ENCODE measurements at regions not wholly inside any gene's neighbourhood (a gene's known extent, or its start where the extent isn't known, plus 50 kb on each side); places are given as distances from the start of the nearest gene placed in this dataset.
A peak's percentile ranks its signal among the peaks of the same experiment; 100 is the strongest.
"Not testable (repeated sequence)": the region's sequence is repeated elsewhere in the genome, so short reads cannot be mapped to it uniquely, and the experiment has no call there.

DNA sequence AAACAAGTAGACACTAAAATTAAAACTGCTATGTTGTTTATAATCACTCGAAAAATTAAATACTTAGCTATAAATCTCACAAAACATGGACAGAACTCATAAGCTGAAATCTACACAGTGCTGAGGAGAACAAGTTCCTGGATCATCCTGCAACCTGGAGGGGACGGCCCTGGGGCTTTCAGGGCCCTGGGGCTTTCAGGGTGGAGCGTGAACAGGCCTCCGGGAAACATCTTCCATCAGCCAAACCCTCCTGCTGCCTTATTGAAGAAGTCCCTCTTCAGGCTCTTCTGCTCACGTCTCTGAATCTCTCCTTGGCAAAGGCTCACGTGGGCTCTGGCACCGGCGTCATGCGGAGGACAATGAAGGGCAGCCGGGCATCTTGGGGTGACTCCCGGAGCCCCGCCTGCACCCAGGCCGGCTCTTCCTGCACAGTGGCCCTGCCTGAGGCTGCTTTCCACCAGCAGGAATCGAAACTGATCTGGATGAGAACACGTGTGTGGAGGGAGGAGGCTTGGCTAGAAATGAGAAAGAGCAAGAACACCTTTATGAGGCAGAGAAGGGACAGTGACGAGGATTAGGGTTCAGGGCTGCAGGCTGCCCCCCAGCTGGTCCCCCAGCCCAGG, 127.3 kb downstream of the CDRT15L2 start:
- H3K9ac ChIP-seq (ENCODE audit: low read length) = no peak overlapping the region
- no peaks in the 10 kb centered on the region for H3K9me3 ChIP-seq (ENCODE audit: control insufficient read depth, low read length)
- no peaks in the 10 kb centered on the region for H3K27me3 ChIP-seq (replicated peaks; ENCODE audit: control insufficient read depth, insufficient read depth, low read length)
- no peaks in the 10 kb centered on the region for H3K4me1 ChIP-seq (ENCODE audit: control insufficient read depth, insufficient read depth, low read length)
- H3K4me3 ChIP-seq (ENCODE audit: low read length) = no peak overlapping the region
- no peaks in the 10 kb centered on the region for H3K36me3 ChIP-seq (ENCODE audit: control insufficient read depth, insufficient read depth, low read length, severe bottlenecking)
- DNase-seq (ENCODE audit: low read depth) = no peak

DNA sequence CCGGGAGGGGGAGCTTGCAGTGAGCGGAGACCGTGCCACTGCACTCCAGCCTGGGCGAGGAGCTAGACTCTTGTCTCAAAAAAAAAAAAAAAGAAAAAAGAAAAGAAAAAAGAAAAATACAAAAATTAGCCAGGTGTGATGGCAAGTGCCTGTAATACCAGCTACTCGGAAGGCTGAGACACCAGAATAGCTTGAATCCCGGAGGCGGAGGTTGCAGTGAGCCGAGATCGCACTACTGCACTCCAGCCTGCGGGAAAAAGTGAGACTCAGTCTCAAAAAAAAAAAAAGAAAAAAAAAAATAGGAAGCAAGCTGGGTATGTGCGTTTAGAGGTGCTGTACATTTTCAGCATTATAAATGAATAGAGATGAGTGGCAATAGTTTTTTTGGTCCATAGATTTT, 129.3 kb downstream of the CDRT15L2 start:
- not testable (repeated sequence) for H3K36me3 ChIP-seq (ENCODE audit: control insufficient read depth, insufficient read depth, low read length, severe bottlenecking); H3K4me3 ChIP-seq (ENCODE audit: low read length); H3K9ac ChIP-seq (ENCODE audit: low read length); H3K4me1 ChIP-seq (ENCODE audit: control insufficient read depth, insufficient read depth, low read length); DNase-seq (ENCODE audit: low read depth); H3K27me3 ChIP-seq (replicated peaks; ENCODE audit: control insufficient read depth, insufficient read depth, low read length); H3K9me3 ChIP-seq (ENCODE audit: control insufficient read depth, low read length)

- not testable (repeated sequence) for DNase-seq (ENCODE audit: low read depth); H3K4me1 ChIP-seq (ENCODE audit: control insufficient read depth, insufficient read depth, low read length); H3K9ac ChIP-seq (ENCODE audit: low read length); H3K4me3 ChIP-seq (ENCODE audit: low read length); H3K9me3 ChIP-seq (ENCODE audit: control insufficient read depth, low read length); H3K27me3 ChIP-seq (replicated peaks; ENCODE audit: control insufficient read depth, insufficient read depth, low read length); H3K36me3 ChIP-seq (ENCODE audit: control insufficient read depth, insufficient read depth, low read length, severe bottlenecking)
Measured at GRCh38 chr17:20716481-20716880, 137.0 kb downstream of the CDRT15L2 start.

DNA sequence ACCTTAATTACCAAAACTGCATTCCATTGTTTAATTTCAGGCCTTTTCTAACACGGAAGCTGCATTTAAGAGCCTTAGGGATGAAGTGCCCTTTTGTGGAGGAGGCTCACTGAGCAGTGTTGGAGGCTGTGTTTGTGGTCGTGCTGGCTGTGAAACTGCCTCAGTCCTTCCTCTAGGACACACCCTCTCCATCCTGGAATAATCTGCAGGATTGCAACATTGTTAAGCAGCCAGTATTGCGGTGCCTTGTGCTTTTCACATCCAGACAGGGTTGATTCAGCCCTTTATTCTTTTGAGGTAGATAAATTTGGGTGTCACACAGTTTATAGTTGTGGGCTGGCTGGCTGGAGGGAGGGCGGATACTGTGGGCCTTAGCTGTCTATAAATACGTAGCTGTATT, 141.6 kb downstream of the CDRT15L2 start:
- Histone ChIP-seq H3K4me3 (ENCODE audit: low read length) (no peak overlapping the region), H3K9ac (ENCODE audit: low read length) (no peak overlapping the region), H3K27me3 (replicated peaks; ENCODE audit: control insufficient read depth, insufficient read depth, low read length) (no peaks in the 10 kb centered on the region), H3K36me3 (ENCODE audit: control insufficient read depth, insufficient read depth, low read length, severe bottlenecking) (no peaks in the 10 kb centered on the region), H3K4me1 (ENCODE audit: control insufficient read depth, insufficient read depth, low read length) (no peaks in the 10 kb centered on the region), H3K9me3 (ENCODE audit: control insufficient read depth, low read length) (peaks cover 4% of the 10 kb centered on the region)
- DNase-seq (ENCODE audit: low read depth) = peak; percentile 5

DNA sequence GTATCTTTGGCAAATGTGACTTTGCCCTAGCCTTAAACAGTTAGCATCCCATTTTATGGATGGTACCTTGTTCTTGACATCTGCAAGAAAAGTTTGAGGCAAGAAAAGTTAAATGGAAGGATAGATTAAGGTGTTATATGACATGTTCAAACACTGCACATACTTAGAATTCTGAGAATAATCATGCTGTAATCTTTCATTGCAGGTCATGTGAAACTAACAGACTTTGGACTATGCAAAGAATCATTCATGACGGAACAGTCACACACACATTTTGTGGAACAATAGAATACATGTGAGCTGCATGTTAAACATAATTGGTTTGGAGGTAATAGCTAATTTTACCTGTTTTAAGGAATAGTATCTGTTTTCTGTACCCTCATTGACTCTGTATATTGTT, 144.9 kb downstream of the CDRT15L2 start:
- DNase-seq (ENCODE audit: low read depth); H3K27me3 ChIP-seq (replicated peaks; ENCODE audit: control insufficient read depth, insufficient read depth, low read length); H3K9me3 ChIP-seq (ENCODE audit: control insufficient read depth, low read length); H3K9ac ChIP-seq (ENCODE audit: low read length); H3K36me3 ChIP-seq (ENCODE audit: control insufficient read depth, insufficient read depth, low read length, severe bottlenecking); H3K4me3 ChIP-seq (ENCODE audit: low read length); H3K4me1 ChIP-seq (ENCODE audit: control insufficient read depth, insufficient read depth, low read length): not testable (repeated sequence)

DNA sequence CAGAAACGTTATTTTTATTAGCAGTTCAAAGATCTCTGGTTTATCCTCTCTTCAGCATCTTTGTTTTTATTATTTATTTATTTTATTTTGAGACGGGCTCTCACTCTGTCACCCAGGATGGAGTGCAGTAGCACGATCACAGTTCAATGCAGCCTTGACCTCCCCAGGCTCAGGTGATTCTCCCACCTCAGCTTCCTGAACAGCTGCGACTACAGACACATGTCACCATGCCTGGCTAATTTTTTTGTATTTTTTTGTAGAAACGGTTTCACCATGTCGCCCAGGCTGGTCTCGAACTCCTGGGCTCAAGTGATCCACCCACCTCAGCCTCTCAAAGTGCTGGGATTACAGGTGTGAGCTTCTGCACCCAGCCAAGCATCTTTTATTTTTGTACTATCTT, 147.7 kb downstream of the CDRT15L2 start:
- H3K9me3 ChIP-seq (ENCODE audit: control insufficient read depth, low read length); H3K4me3 ChIP-seq (ENCODE audit: low read length); H3K27me3 ChIP-seq (replicated peaks; ENCODE audit: control insufficient read depth, insufficient read depth, low read length); DNase-seq (ENCODE audit: low read depth); H3K9ac ChIP-seq (ENCODE audit: low read length); H3K4me1 ChIP-seq (ENCODE audit: control insufficient read depth, insufficient read depth, low read length); H3K36me3 ChIP-seq (ENCODE audit: control insufficient read depth, insufficient read depth, low read length, severe bottlenecking): not testable (repeated sequence)

- Histone ChIP-seq H3K4me3 (ENCODE audit: low read length) (no peak overlapping the region), H3K9ac (ENCODE audit: low read length) (no peak overlapping the region), H3K4me1 (ENCODE audit: control insufficient read depth, insufficient read depth, low read length) (no peaks in the 10 kb centered on the region), H3K36me3 (ENCODE audit: control insufficient read depth, insufficient read depth, low read length, severe bottlenecking) (no peaks in the 10 kb centered on the region), H3K9me3 (ENCODE audit: control insufficient read depth, low read length) (no peaks in the 10 kb centered on the region), H3K27me3 (replicated peaks; ENCODE audit: control insufficient read depth, insufficient read depth, low read length) (no peaks in the 10 kb centered on the region)
- no peak for DNase-seq (ENCODE audit: low read depth)
Measured at GRCh38 chr17:20728181-20728580, 148.7 kb downstream of the CDRT15L2 start.

- H3K4me1 ChIP-seq (ENCODE audit: control insufficient read depth, insufficient read depth, low read length); H3K9me3 ChIP-seq (ENCODE audit: control insufficient read depth, low read length); H3K36me3 ChIP-seq (ENCODE audit: control insufficient read depth, insufficient read depth, low read length, severe bottlenecking); H3K27me3 ChIP-seq (replicated peaks; ENCODE audit: control insufficient read depth, insufficient read depth, low read length); H3K9ac ChIP-seq (ENCODE audit: low read length); DNase-seq (ENCODE audit: low read depth); H3K4me3 ChIP-seq (ENCODE audit: low read length): not testable (repeated sequence)
Measured at GRCh38 chr17:20731131-20731530, 151.6 kb downstream of the CDRT15L2 start.

- Histone ChIP-seq H3K9me3 (ENCODE audit: control insufficient read depth, low read length) (no peaks in the 10 kb centered on the region), H3K36me3 (ENCODE audit: control insufficient read depth, insufficient read depth, low read length, severe bottlenecking) (no peaks in the 10 kb centered on the region), H3K4me3 (ENCODE audit: low read length) (no peak overlapping the region), H3K4me1 (ENCODE audit: control insufficient read depth, insufficient read depth, low read length) (peaks cover 2% of the 10 kb centered on the region), H3K27me3 (replicated peaks; ENCODE audit: control insufficient read depth, insufficient read depth, low read length) (no peaks in the 10 kb centered on the region), H3K9ac (ENCODE audit: low read length) (no peak overlapping the region)
- DNase-seq (ENCODE audit: low read depth) = no peak
Measured at GRCh38 chr17:20733923-20734322, 154.4 kb downstream of the CDRT15L2 start.

GRCh38 chr17:20735796-20736195, 156.3 kb downstream of the CDRT15L2 start:
- H3K4me3 ChIP-seq (ENCODE audit: low read length) = no peak overlapping the region
- no peak overlapping the region for H3K9ac ChIP-seq (ENCODE audit: low read length)
- peaks cover 4% of the 10 kb centered on the region for H3K4me1 ChIP-seq (ENCODE audit: control insufficient read depth, insufficient read depth, low read length)
- peaks cover under 1% of the 10 kb centered on the region for H3K27me3 ChIP-seq (replicated peaks; ENCODE audit: control insufficient read depth, insufficient read depth, low read length)
- DNase-seq (ENCODE audit: low read depth) = no peak
- no peaks in the 10 kb centered on the region for H3K9me3 ChIP-seq (ENCODE audit: control insufficient read depth, low read length)
- H3K36me3 ChIP-seq (ENCODE audit: control insufficient read depth, insufficient read depth, low read length, severe bottlenecking) = no peaks in the 10 kb centered on the region

DNA sequence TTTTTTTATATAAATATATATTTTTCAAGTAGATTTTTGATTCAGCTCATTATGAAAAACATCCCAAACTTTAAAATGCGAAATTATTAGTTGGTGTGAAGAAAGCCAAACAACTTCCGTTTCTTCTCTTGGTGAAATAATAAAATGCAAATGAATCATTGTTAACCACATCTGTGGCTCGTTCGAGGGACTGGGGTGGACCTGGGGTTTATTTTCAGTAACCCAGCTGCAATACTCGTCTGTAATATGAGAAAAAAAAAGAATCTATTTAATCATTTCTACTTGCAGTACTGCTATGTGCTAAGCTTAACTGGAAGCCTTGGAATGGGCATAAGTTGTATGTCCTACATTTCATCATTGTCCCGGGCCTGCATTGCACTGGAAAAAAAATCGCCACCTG, 158.1 kb downstream of the CDRT15L2 start:
- H3K4me3 ChIP-seq (ENCODE audit: low read length); DNase-seq (ENCODE audit: low read depth); H3K9me3 ChIP-seq (ENCODE audit: control insufficient read depth, low read length); H3K9ac ChIP-seq (ENCODE audit: low read length); H3K4me1 ChIP-seq (ENCODE audit: control insufficient read depth, insufficient read depth, low read length); H3K36me3 ChIP-seq (ENCODE audit: control insufficient read depth, insufficient read depth, low read length, severe bottlenecking): not testable (repeated sequence)
- peaks cover 16% of the 10 kb centered on the region for H3K27me3 ChIP-seq (replicated peaks; ENCODE audit: control insufficient read depth, insufficient read depth, low read length)

GRCh38 chr17:20771104-20771503, 191.6 kb downstream of the CDRT15L2 start:
- Histone ChIP-seq H3K27me3 (replicated peaks; ENCODE audit: control insufficient read depth, insufficient read depth, low read length) (no peaks in the 10 kb centered on the region), H3K9me3 (ENCODE audit: control insufficient read depth, low read length) (no peaks in the 10 kb centered on the region), H3K4me3 (ENCODE audit: low read length) (no peak overlapping the region), H3K36me3 (ENCODE audit: control insufficient read depth, insufficient read depth, low read length, severe bottlenecking) (no peaks in the 10 kb centered on the region), H3K9ac (ENCODE audit: low read length) (no peak overlapping the region), H3K4me1 (ENCODE audit: control insufficient read depth, insufficient read depth, low read length) (peaks cover 18% of the 10 kb centered on the region)
- DNase-seq (ENCODE audit: low read depth) = no peak
